MM.1S (cell line): ENCODE measurements at regions not wholly inside any gene's neighbourhood (a gene's known extent, or its start where the extent isn't known, plus 50 kb on each side); places are given as distances from the start of the nearest gene placed in this dataset.

ENCODE experiments used
- DNase-seq: peaks from one replicate; pipeline ENCODE4 v3.0.0-alpha.2; 2015
- H2AFZ ChIP-seq: fragments of 300-600 bp; sonication (generic); 2 replicates; pipeline ENCODE4 v1.6.0; 2016; ENCODE audit warnings: antibody characterized with exemption, low read length
- H3F3A ChIP-seq: fragments of 300-600 bp; sonication (generic); 2 replicates; pipeline ENCODE4 v1.6.1; 2016; ENCODE audit warnings: mild to moderate bottlenecking, antibody characterized with exemption, low read length, moderate library complexity, mixed read lengths; ENCODE audit not compliant: insufficient read depth
- H3K27ac ChIP-seq: fragments of 300-600 bp; sonication (generic); 2 replicates; pipeline ENCODE4 v1.5.1; 2016; ENCODE audit warnings: mild to moderate bottlenecking, low read length
- H3K27me3 ChIP-seq: fragments of 300-600 bp; sonication (generic); replicated peaks from 2 replicates; pipeline ENCODE4 v1.6.0; 2016; ENCODE audit warnings: low read length; ENCODE audit not compliant: insufficient read depth
- H3K36me3 ChIP-seq: fragments of 300-600 bp; sonication (generic); replicated peaks from 2 replicates; pipeline ENCODE4 v1.6.1; 2016; ENCODE audit warnings: mild to moderate bottlenecking, low read length, mixed read lengths; ENCODE audit not compliant: insufficient read depth
- H3K4me1 ChIP-seq: fragments of 300-600 bp; sonication (generic); 2 replicates; pipeline ENCODE4 v1.6.1; 2016; ENCODE audit warnings: low read length, mixed read lengths
- H3K4me2 ChIP-seq: fragments of 300-600 bp; sonication (generic); 2 replicates; pipeline ENCODE4 v1.6.0; 2016; ENCODE audit warnings: low read depth, low read length
- H3K4me3 ChIP-seq: fragments of 300-600 bp; sonication (generic); 2 replicates; pipeline ENCODE4 v1.5.1; 2016; ENCODE audit warnings: low read length, mixed read lengths
- H3K79me2 ChIP-seq: fragments of 300-600 bp; sonication (generic); 2 replicates; pipeline ENCODE4 v1.6.1; 2016; ENCODE audit warnings: mixed run types, low read length, mixed read lengths
- H3K9ac ChIP-seq: fragments of 300-600 bp; sonication (generic); 2 replicates; pipeline ENCODE4 v1.6.1; 2016; ENCODE audit warnings: low read length, mixed read lengths
- H3K9me2 ChIP-seq: fragments of 300-600 bp; sonication (generic); replicated peaks from 2 replicates; pipeline ENCODE4 v1.6.1; 2016; ENCODE audit warnings: mild to moderate bottlenecking, low read length, mixed read lengths; ENCODE audit not compliant: insufficient read depth
- H3K9me3 ChIP-seq: fragments of 300-600 bp; sonication (generic); replicated peaks from 2 replicates; pipeline ENCODE4 v1.6.1; 2016; ENCODE audit warnings: mild to moderate bottlenecking, low read length, mixed read lengths; ENCODE audit not compliant: insufficient read depth
- H4K20me1 ChIP-seq: fragments of 300-600 bp; sonication (generic); 2 replicates; pipeline ENCODE4 v1.6.1; 2016; ENCODE audit warnings: mild to moderate bottlenecking, low read length, moderate library complexity, mixed read lengths; ENCODE audit not compliant: insufficient read depth
- CTCF ChIP-seq: fragments of 300-600 bp; sonication (generic); IDR thresholded peaks from 2 replicates; pipeline ENCODE4 v1.5.1; 2016; ENCODE audit warnings: antibody characterized with exemption, low read length, mixed read lengths
- EZH2 ChIP-seq: fragments of 300-600 bp; sonication (generic); optimal IDR thresholded peaks from 2 replicates; pipeline ENCODE3; 2017; ENCODE audit warnings: low read depth, mild to moderate bottlenecking, antibody characterized with exemption, low read length, mixed read lengths
- EZH2phosphoT487 ChIP-seq: fragments of 300-600 bp; sonication (generic); IDR thresholded peaks from 2 replicates; pipeline ENCODE4 v1.6.1; 2018; ENCODE audit warnings: antibody characterized with exemption, low read length

DNA sequence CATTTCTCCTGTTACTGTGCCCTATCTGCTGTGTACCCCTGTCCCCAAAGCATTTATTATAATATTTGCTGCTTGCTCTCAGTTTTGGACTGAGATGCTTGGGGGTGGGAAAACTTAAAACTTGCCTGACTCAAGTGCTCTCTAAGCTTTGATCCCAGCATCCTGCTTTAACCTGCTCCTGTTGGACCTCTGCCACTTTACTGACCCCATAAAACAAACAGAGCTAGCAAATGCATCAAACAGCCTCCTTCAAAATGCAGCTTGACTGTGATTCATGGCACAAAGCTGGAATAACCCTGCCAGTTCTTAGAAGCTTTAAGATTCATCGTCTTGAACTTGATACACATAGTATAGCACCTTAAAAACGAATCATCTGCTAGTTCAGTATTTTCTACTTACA lies 212.5 kb downstream of the DEPDC1B start:
- no peak for DNase-seq
- H4K20me1 ChIP-seq = no peaks in the 10 kb centered on the region
- H3F3A ChIP-seq = no peaks in the 10 kb centered on the region
- no peaks in the 10 kb centered on the region for H3K9me2 ChIP-seq
- no peaks in the 10 kb centered on the region for H3K27me3 ChIP-seq
- no peaks in the 10 kb centered on the region for H3K79me2 ChIP-seq
- H3K9me3 ChIP-seq = no peaks in the 10 kb centered on the region
- TF ChIP-seq EZH2phosphoT487 (no peak), EZH2 (no peak), CTCF (no peak)
- no peak overlapping the region for H3K9ac ChIP-seq
- H3K4me2 ChIP-seq = no peak overlapping the region
- H3K27ac ChIP-seq = no peak overlapping the region
- no peak overlapping the region for H3K4me3 ChIP-seq
- no peaks in the 10 kb centered on the region for H3K36me3 ChIP-seq
- no peaks in the 10 kb centered on the region for H3K4me1 ChIP-seq
- no peak overlapping the region for H2AFZ ChIP-seq

GRCh38 chr5:60485361-60485760 lies 214.6 kb downstream of the DEPDC1B start:
- Histone ChIP-seq H3K27me3 (no peaks in the 10 kb centered on the region), H3K4me2 (no peak overlapping the region), H3K9ac (no peak overlapping the region), H3K79me2 (no peaks in the 10 kb centered on the region), H2AFZ (no peak overlapping the region), H3K36me3 (no peaks in the 10 kb centered on the region), H4K20me1 (no peaks in the 10 kb centered on the region), H3K4me3 (no peak overlapping the region), H3K9me2 (no peaks in the 10 kb centered on the region), H3K4me1 (no peaks in the 10 kb centered on the region), H3F3A (no peaks in the 10 kb centered on the region), H3K27ac (no peak overlapping the region), H3K9me3 (no peaks in the 10 kb centered on the region)
- TF ChIP-seq CTCF = no peak
- TF ChIP-seq EZH2 = no peak
- TF ChIP-seq EZH2phosphoT487 = no peak
- DNase-seq = no peak

DNA sequence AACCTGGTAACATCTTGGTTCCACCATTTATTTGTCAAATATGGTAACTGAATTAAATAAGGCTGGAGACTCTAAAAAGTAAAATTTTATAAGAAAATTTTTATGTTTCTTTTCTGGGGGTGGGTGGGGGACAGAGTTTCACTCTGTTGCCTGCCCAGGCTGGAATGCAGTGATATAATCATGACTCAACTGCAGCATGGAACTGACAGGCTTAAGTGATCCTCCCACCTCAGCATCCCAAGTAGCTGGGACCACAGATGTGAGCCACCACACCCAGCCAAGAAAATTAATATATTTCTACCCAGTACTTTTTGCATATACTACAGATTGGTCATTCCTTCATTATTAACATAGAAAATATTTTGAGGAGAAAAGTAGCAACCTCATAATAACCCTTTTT lies 216.9 kb downstream of the DEPDC1B start:
- H3K27me3 ChIP-seq = no peaks in the 10 kb centered on the region
- no peaks in the 10 kb centered on the region for H4K20me1 ChIP-seq
- no peak for DNase-seq
- H3K4me1 ChIP-seq = no peaks in the 10 kb centered on the region
- no peak overlapping the region for H3K9ac ChIP-seq
- H3K9me3 ChIP-seq = no peaks in the 10 kb centered on the region
- H3F3A ChIP-seq = no peaks in the 10 kb centered on the region
- no peaks in the 10 kb centered on the region for H3K36me3 ChIP-seq
- no peaks in the 10 kb centered on the region for H3K79me2 ChIP-seq
- H3K27ac ChIP-seq = no peak overlapping the region
- TF ChIP-seq EZH2 (no peak), CTCF (no peak), EZH2phosphoT487 (no peak)
- H3K9me2 ChIP-seq = no peaks in the 10 kb centered on the region
- H3K4me3 ChIP-seq = no peak overlapping the region
- H2AFZ ChIP-seq = no peak overlapping the region
- H3K4me2 ChIP-seq = no peak overlapping the region
